Loucy (cell line): ENCODE measurements at regions not wholly inside any gene's neighbourhood (a gene's known extent, or its start where the extent isn't known, plus 50 kb on each side); places are given as distances from the start of the nearest gene placed in this dataset.

ENCODE experiments used
- H2AFZ ChIP-seq: fragments of 200-600 bp; sonication (generic); 2 replicates; pipeline ENCODE4 v1.6.0; 2016; ENCODE audit warnings: antibody characterized with exemption, mild to moderate bottlenecking, low read length, moderate library complexity
- H3F3A ChIP-seq: fragments of 200-600 bp; 2 replicates; pipeline ENCODE4 v1.6.0; 2016; ENCODE audit warnings: antibody characterized with exemption, low read depth, mild to moderate bottlenecking
- H3K27me3 ChIP-seq: fragments of 200-600 bp; sonication (generic); 2 replicates; pipeline ENCODE4 v1.6.1; 2014; ENCODE audit warnings: low read length, mild to moderate bottlenecking; ENCODE audit not compliant: insufficient read depth, poor library complexity, severe bottlenecking
- H3K36me3 ChIP-seq: fragments of 200-600 bp; sonication (generic); 2 replicates; pipeline ENCODE4 v1.6.1; 2016; ENCODE audit warnings: low read length; ENCODE audit not compliant: insufficient read depth
- H3K4me1 ChIP-seq: fragments of 200-600 bp; sonication (generic); 2 replicates; pipeline ENCODE4 v1.5.1; 2014; ENCODE audit warnings: low read length, mild to moderate bottlenecking; ENCODE audit not compliant: insufficient read depth, poor library complexity, severe bottlenecking
- H3K4me2 ChIP-seq: fragments of 200-600 bp; sonication (generic); 2 replicates; pipeline ENCODE4 v1.6.0; 2014; ENCODE audit warnings: antibody characterized with exemption, low read length, low read depth, mild to moderate bottlenecking; ENCODE audit not compliant: poor library complexity, severe bottlenecking
- H3K4me3 ChIP-seq: fragments of 200-600 bp; sonication (generic); 2 replicates; pipeline ENCODE4 v1.5.1; 2014; ENCODE audit warnings: low read length, mild to moderate bottlenecking, mixed read lengths; ENCODE audit not compliant: poor library complexity, severe bottlenecking
- H3K79me2 ChIP-seq: fragments of 200-600 bp; sonication (generic); 2 replicates; pipeline ENCODE4 v1.6.1; 2014; ENCODE audit warnings: low read length; ENCODE audit not compliant: insufficient read depth
- H3K9ac ChIP-seq: fragments of 200-600 bp; sonication (generic); 2 replicates; pipeline ENCODE4 v1.6.0; 2014; ENCODE audit warnings: mild to moderate bottlenecking, low read depth, low read length, moderate library complexity; ENCODE audit not compliant: poor library complexity, severe bottlenecking
- H3K9me2 ChIP-seq: fragments of 200-600 bp; sonication (generic); replicated peaks from 2 replicates; pipeline ENCODE4 v1.6.1; 2016; ENCODE audit warnings: low read depth, low read length, mixed read lengths
- H3K9me3 ChIP-seq: fragments of 200-600 bp; sonication (generic); 2 replicates; pipeline ENCODE4 v1.6.1; 2014; ENCODE audit warnings: mild to moderate bottlenecking, antibody characterized with exemption, low read length, low read depth; ENCODE audit not compliant: insufficient read depth
- H4K20me1 ChIP-seq: fragments of 200-600 bp; sonication (generic); 2 replicates; pipeline ENCODE4 v1.6.0; 2014; ENCODE audit warnings: antibody characterized with exemption, low read length, mild to moderate bottlenecking; ENCODE audit not compliant: insufficient read depth, poor library complexity, severe bottlenecking
- EZH2phosphoT487 ChIP-seq: fragments of 200-600 bp; IDR thresholded peaks from 2 replicates; pipeline ENCODE4 v1.6.1; 2018; ENCODE audit warnings: antibody characterized with exemption, mild to moderate bottlenecking, moderate library complexity, borderline replicate concordance
- TF ChIP-seq, protein P1 (sequence below): fragments of 200-600 bp; sonication (generic); conservative IDR thresholded peaks from 2 replicates; pipeline ENCODE4 v1.5.1; 2014; ENCODE audit warnings: mild to moderate bottlenecking, antibody characterized with exemption, low read length

GRCh38 chr12:67843257-67843656 lies 146.0 kb upstream of the IFNG-AS1 start:
- TF ChIP-seq, protein P1, sequence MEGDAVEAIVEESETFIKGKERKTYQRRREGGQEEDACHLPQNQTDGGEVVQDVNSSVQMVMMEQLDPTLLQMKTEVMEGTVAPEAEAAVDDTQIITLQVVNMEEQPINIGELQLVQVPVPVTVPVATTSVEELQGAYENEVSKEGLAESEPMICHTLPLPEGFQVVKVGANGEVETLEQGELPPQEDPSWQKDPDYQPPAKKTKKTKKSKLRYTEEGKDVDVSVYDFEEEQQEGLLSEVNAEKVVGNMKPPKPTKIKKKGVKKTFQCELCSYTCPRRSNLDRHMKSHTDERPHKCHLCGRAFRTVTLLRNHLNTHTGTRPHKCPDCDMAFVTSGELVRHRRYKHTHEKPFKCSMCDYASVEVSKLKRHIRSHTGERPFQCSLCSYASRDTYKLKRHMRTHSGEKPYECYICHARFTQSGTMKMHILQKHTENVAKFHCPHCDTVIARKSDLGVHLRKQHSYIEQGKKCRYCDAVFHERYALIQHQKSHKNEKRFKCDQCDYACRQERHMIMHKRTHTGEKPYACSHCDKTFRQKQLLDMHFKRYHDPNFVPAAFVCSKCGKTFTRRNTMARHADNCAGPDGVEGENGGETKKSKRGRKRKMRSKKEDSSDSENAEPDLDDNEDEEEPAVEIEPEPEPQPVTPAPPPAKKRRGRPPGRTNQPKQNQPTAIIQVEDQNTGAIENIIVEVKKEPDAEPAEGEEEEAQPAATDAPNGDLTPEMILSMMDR = no peak
- no peak for TF ChIP-seq EZH2phosphoT487
- Histone ChIP-seq H3K9me3 (no peaks in the 10 kb centered on the region), H3K9ac (no peak overlapping the region), H3F3A (no peaks in the 10 kb centered on the region), H3K27me3 (peaks cover 9% of the 10 kb centered on the region), H3K4me1 (no peaks in the 10 kb centered on the region), H2AFZ (no peak overlapping the region), H3K4me2 (no peak overlapping the region), H3K36me3 (no peaks in the 10 kb centered on the region), H3K4me3 (no peak overlapping the region), H3K9me2 (no peaks in the 10 kb centered on the region), H4K20me1 (no peaks in the 10 kb centered on the region), H3K79me2 (no peaks in the 10 kb centered on the region)

GRCh38 chr12:67852701-67853100 lies 136.5 kb upstream of the IFNG-AS1 start:
- no peaks in the 10 kb centered on the region for H3K79me2 ChIP-seq
- H3F3A ChIP-seq = no peaks in the 10 kb centered on the region
- no peaks in the 10 kb centered on the region for H3K9me3 ChIP-seq
- no peak overlapping the region for H3K4me2 ChIP-seq
- H3K9me2 ChIP-seq = no peaks in the 10 kb centered on the region
- H2AFZ ChIP-seq = no peak overlapping the region
- no peaks in the 10 kb centered on the region for H4K20me1 ChIP-seq
- no peak overlapping the region for H3K9ac ChIP-seq
- no peaks in the 10 kb centered on the region for H3K36me3 ChIP-seq
- H3K27me3 ChIP-seq = no peaks in the 10 kb centered on the region
- TF ChIP-seq EZH2phosphoT487 = no peak
- TF ChIP-seq, protein P1 = no peak
- H3K4me3 ChIP-seq = no peak overlapping the region
- H3K4me1 ChIP-seq = no peaks in the 10 kb centered on the region

- Histone ChIP-seq H3K79me2 (no peaks in the 10 kb centered on the region), H3K9ac (no peak overlapping the region), H3K36me3 (no peaks in the 10 kb centered on the region), H4K20me1 (no peaks in the 10 kb centered on the region), H3K4me3 (no peak overlapping the region), H3K9me2 (no peaks in the 10 kb centered on the region), H3K4me1 (no peaks in the 10 kb centered on the region), H3F3A (no peaks in the 10 kb centered on the region), H3K9me3 (no peaks in the 10 kb centered on the region), H2AFZ (no peak overlapping the region), H3K27me3 (no peaks in the 10 kb centered on the region), H3K4me2 (no peak overlapping the region)
- TF ChIP-seq, protein P1 = no peak
Measured at GRCh38 chr12:67853204-67853603, 136.0 kb upstream of the IFNG-AS1 start.
